Upper lobe of left lung (tissue), 4 donors: ENCODE measurements at regions not wholly inside any gene's neighbourhood (a gene's known extent, or its start where the extent isn't known, plus 50 kb on each side); places are given as distances from the start of the nearest gene placed in this dataset.

Source experiments
- EP300 ChIP-seq, 4 donors: sonication (generic); formaldehyde crosslinking; IDR thresholded peaks; one replicate each; pipeline ENCODE4 v1.5.1; 2017; ENCODE audit warnings: antibody characterized with exemption in 4 of 4, control low read depth in 2 of 4
- POLR2AphosphoS5 ChIP-seq, 2 donors: sonication (generic); formaldehyde crosslinking; IDR thresholded peaks; one replicate each; pipeline ENCODE4 v1.5.1; 2017; ENCODE audit warnings: antibody characterized with exemption in 2 of 2

DNA sequence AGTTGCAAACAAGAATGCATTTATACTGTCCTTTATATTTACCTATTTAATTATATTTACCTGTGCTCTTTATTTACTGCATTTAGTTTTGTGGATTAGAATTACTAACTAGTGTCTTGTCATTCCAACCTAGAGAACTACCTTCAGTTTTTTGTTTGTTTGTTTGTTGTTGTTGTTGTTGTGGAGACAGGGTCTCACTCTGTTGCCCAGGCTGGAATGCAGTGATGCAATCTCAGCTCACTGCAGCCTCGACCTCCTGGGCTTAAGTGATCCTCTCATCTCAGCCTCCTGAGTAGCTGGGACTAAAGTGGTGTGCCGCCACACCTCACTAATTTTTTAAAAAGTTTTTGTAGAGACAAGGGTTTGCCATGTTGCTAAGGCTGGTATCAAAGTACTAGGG, 156.4 kb upstream of the AKR1E2 start:
- no peak for TF ChIP-seq EP300 (IDR thresholded peaks at IDR 0.05)
- no peak for TF ChIP-seq POLR2AphosphoS5 (IDR thresholded peaks at IDR 0.05)
